PC-9 (cell line): ENCODE measurements at regions not wholly inside any gene's neighbourhood (a gene's known extent, or its start where the extent isn't known, plus 50 kb on each side); places are given as distances from the start of the nearest gene placed in this dataset.
"Not testable (repeated sequence)": the region's sequence is repeated elsewhere in the genome, so short reads cannot be mapped to it uniquely, and the experiment has no call there.

Experiments
- BruUV-seq: library from RNA; stranded (reverse); fragments of 400-500 nt; replicated peaks from 2 replicates; lab custom pipeline; 2021; lab: Mats Ljungman, UMichigan
- CTCF ChIA-PET: fragments of 300-600 bp; sonication (Branson Sonifier 250); formaldehyde crosslinking; loops from one replicate; lab custom pipeline; 2022; ENCODE audit warnings: antibody characterized with exemption; lab: Charles Lee
- POLR2A ChIA-PET: fragments of 300-600 bp; sonication (Branson Sonifier 250); formaldehyde crosslinking; loops from one replicate; lab custom pipeline; 2022; ENCODE audit warnings: antibody characterized with exemption; ENCODE audit not compliant: unreplicated experiment; lab: Charles Lee
- DNase-seq, 2 experiments: peaks; one replicate each; pipeline versions ENCODE4 v3.0.0 to v3.0.0-alpha.2; 2015 to 2022; ENCODE audit warnings: mixed read lengths in 1 of 2
- H2AFZ ChIP-seq: fragments of 200-600 bp; sonication (generic); 2 replicates; pipeline ENCODE4 v1.8.1; 2017; ENCODE audit warnings: antibody characterized with exemption
- H3F3A ChIP-seq: fragments of 200-600 bp; sonication (generic); 2 replicates; pipeline ENCODE4 v1.8.1; 2017; ENCODE audit warnings: antibody characterized with exemption, mild to moderate bottlenecking, low read depth; ENCODE audit not compliant: insufficient read depth
- H3K27ac ChIP-seq: fragments of 200-600 bp; sonication (generic); 2 replicates; pipeline ENCODE4 v1.6.1; 2016; ENCODE audit warnings: mixed run types
- H3K27me3 ChIP-seq: fragments of 200-600 bp; sonication (generic); 2 replicates; pipeline ENCODE4 v1.6.1; 2016; ENCODE audit warnings: low read depth, mixed run types; ENCODE audit not compliant: insufficient read depth
- H3K36me3 ChIP-seq: fragments of 200-600 bp; sonication (generic); 2 replicates; pipeline ENCODE4 v1.6.1; 2016; ENCODE audit warnings: low read depth, mixed run types
- H3K4me1 ChIP-seq: fragments of 200-600 bp; sonication (generic); replicated peaks from 2 replicates; pipeline ENCODE4 v1.6.1; 2016; ENCODE audit warnings: mixed run types; ENCODE audit not compliant: insufficient read depth
- H3K4me2 ChIP-seq: fragments of 200-600 bp; sonication (generic); 2 replicates; pipeline ENCODE4 v1.6.1; 2017; ENCODE audit warnings: mixed run types
- H3K4me3 ChIP-seq: fragments of 200-600 bp; sonication (generic); 2 replicates; pipeline ENCODE4 v1.6.1; 2016; ENCODE audit warnings: mixed run types
- H3K79me2 ChIP-seq: fragments of 200-600 bp; sonication (generic); 2 replicates; pipeline ENCODE4 v1.6.1; 2017; ENCODE audit warnings: low read depth, mixed run types
- H3K9me2 ChIP-seq: fragments of 200-600 bp; sonication (generic); 2 replicates; pipeline ENCODE4 v1.8.1; 2017; ENCODE audit warnings: mild to moderate bottlenecking; ENCODE audit not compliant: insufficient read depth
- H3K9me3 ChIP-seq: fragments of 200-600 bp; sonication (generic); 2 replicates; pipeline ENCODE4 v1.8.1; 2016; ENCODE audit warnings: low read depth; ENCODE audit not compliant: insufficient read depth
- H4K20me1 ChIP-seq: fragments of 200-600 bp; sonication (generic); 2 replicates; pipeline ENCODE4 v1.8.1; 2017; ENCODE audit not compliant: insufficient read depth
- EZH2 ChIP-seq: fragments of 200-600 bp; sonication (generic); IDR thresholded peaks from 2 replicates; pipeline ENCODE4 v1.8.0; 2017; ENCODE audit warnings: antibody characterized with exemption, low read depth
- intact Hi-C: fragments of 100-400 bp; cut with micrococcal nuclease; formaldehyde crosslinking; loops from one replicate; pipeline ENCODE4 v1.10.0; 2022; ENCODE audit not compliant: unreplicated experiment
- TF ChIP-seq, protein P1 (sequence below): fragments of 200-600 bp; sonication (generic); conservative IDR thresholded peaks from 2 replicates; pipeline ENCODE4 v1.6.1; 2017; ENCODE audit warnings: mixed run types, antibody characterized with exemption, mild to moderate bottlenecking, moderate library complexity

DNA sequence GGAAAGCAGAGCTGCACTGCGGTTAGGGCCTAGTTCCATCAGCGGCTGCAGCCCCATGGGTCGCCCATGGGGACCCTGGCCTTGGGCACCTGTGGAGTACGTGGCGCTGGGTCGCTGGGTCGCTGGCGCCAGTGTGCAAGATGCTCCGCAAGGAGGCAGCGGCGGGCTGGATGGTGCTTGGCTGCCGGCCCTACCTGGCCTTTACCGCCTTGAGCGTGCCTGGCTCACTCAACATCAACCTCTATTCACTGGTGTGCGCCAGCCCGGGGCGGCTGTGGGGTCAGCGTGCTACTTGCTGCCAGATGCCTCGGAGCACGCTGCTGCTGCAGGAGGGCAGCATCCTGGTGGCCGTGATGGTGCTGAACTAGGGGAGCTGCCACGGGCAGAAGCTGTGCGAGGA is 85.1 kb upstream of the RHOU start:
- Histone ChIP-seq H3F3A (no peaks in the 10 kb centered on the region), H3K27ac (no peak overlapping the region), H3K4me3 (no peak overlapping the region), H3K79me2 (no peaks in the 10 kb centered on the region), H4K20me1 (no peaks in the 10 kb centered on the region), H3K4me1 (no peaks in the 10 kb centered on the region), H3K36me3 (no peaks in the 10 kb centered on the region), H3K27me3 (peaks cover 9% of the 10 kb centered on the region), H3K9me2 (no peaks in the 10 kb centered on the region), H2AFZ (no peak overlapping the region), H3K9me3 (no peaks in the 10 kb centered on the region), H3K4me2 (no peak overlapping the region)
- TF ChIP-seq, protein P1, sequence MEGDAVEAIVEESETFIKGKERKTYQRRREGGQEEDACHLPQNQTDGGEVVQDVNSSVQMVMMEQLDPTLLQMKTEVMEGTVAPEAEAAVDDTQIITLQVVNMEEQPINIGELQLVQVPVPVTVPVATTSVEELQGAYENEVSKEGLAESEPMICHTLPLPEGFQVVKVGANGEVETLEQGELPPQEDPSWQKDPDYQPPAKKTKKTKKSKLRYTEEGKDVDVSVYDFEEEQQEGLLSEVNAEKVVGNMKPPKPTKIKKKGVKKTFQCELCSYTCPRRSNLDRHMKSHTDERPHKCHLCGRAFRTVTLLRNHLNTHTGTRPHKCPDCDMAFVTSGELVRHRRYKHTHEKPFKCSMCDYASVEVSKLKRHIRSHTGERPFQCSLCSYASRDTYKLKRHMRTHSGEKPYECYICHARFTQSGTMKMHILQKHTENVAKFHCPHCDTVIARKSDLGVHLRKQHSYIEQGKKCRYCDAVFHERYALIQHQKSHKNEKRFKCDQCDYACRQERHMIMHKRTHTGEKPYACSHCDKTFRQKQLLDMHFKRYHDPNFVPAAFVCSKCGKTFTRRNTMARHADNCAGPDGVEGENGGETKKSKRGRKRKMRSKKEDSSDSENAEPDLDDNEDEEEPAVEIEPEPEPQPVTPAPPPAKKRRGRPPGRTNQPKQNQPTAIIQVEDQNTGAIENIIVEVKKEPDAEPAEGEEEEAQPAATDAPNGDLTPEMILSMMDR = no peak
- no peak for TF ChIP-seq EZH2
- no TSS peak for BruUV-seq
- intact Hi-C loops = no loop called here
- POLR2A ChIA-PET = no interaction called here
- no peak for DNase-seq
- CTCF ChIA-PET = no interaction called here

DNA sequence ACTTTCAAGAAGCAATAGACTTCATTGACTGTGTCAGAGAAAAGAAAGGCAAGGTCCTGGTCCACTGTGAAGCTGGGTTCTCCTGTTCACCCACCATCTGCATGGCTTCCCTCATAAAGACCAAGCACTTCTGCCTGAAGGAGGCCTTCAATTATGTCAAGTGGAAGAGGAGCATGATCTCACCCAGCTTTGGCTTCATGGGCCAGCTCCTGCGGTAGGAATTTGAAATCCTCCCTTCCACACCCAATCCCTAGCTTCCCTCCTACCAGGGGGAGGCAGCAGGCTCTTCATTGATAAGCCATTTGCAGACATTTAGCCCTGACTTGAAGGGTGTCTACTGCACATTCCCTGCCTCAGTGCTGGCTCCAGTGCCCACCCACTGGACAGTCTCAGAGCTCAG is 84.3 kb upstream of the RHOU start:
- POLR2A ChIA-PET = no interaction called here
- BruUV-seq = no TSS peak
- no peaks in the 10 kb centered on the region for H3K36me3 ChIP-seq
- no peak overlapping the region for H3K4me3 ChIP-seq
- H3F3A ChIP-seq = no peaks in the 10 kb centered on the region
- intact Hi-C loops = no loop called here
- H3K4me1 ChIP-seq = no peaks in the 10 kb centered on the region
- CTCF ChIA-PET = interaction anchor here (0.6 kb wide), 1 partner anchor 651 kb away, joined by 10 read pairs; no protein-coding TSS in a partner anchor
- H3K27me3 ChIP-seq = peaks cover 9% of the 10 kb centered on the region
- TF ChIP-seq, protein P1 = no peak
- no peak for TF ChIP-seq EZH2
- H3K9me2 ChIP-seq = no peaks in the 10 kb centered on the region
- H3K4me2 ChIP-seq = no peak overlapping the region
- no peaks in the 10 kb centered on the region for H4K20me1 ChIP-seq
- H3K79me2 ChIP-seq = no peaks in the 10 kb centered on the region
- no peak overlapping the region for H2AFZ ChIP-seq
- no peak for DNase-seq
- H3K27ac ChIP-seq = no peak overlapping the region
- no peaks in the 10 kb centered on the region for H3K9me3 ChIP-seq

DNA sequence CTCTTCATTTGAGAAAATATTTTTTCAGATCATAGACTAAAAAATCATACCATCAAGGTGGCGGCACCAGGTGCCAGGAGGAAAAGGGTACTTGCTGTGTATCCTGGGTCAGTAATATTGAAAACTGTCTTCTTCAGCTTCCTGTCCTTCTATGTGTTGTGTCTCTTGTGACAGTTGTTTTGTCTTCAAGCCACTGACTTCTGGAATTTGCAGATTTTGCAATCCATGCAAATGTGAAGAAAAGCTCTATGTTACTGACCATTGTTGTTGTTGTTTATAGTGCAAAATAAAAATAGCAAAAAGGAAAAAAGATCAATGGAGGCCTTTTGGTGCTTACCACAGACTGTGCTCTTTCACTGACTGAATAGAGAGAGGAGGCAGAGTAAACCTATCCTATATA is 83.2 kb upstream of the RHOU start:
- no peaks in the 10 kb centered on the region for H3K9me3 ChIP-seq
- H3K27ac ChIP-seq = no peak overlapping the region
- DNase-seq = no peak
- H3K4me3 ChIP-seq = no peak overlapping the region
- CTCF ChIA-PET = no interaction called here
- H3K4me1 ChIP-seq = no peaks in the 10 kb centered on the region
- no peaks in the 10 kb centered on the region for H3K79me2 ChIP-seq
- H3K36me3 ChIP-seq = no peaks in the 10 kb centered on the region
- no peak overlapping the region for H3K4me2 ChIP-seq
- POLR2A ChIA-PET = no interaction called here
- no peaks in the 10 kb centered on the region for H3K9me2 ChIP-seq
- H3K27me3 ChIP-seq = peaks cover 9% of the 10 kb centered on the region
- TF ChIP-seq EZH2 = no peak
- TF ChIP-seq, protein P1 = no peak
- H3F3A ChIP-seq = no peaks in the 10 kb centered on the region
- BruUV-seq = no TSS peak
- H2AFZ ChIP-seq = no peak overlapping the region
- intact Hi-C loops = no loop called here
- no peaks in the 10 kb centered on the region for H4K20me1 ChIP-seq

DNA sequence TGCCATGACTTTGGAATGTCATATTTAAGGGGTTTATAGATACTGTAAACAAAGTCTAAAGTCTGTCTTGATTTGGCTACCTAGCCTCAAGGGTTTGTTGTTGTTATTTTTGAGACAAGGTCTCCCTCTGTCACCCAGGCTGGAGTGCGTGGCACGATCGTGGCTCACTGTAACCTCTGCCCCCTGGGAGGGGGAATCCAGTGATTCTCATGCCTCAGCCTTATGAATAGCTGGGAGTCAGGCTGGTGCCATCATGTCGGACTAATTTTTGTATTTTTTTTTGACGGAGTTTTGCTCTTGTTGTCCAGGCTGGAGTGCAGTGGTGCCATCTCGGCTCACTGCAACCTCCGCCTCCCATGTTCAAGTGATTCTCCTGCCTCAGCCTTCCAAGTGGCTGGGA is 82.2 kb upstream of the RHOU start:
- BruUV-seq, H3K36me3 ChIP-seq, H3K9me2 ChIP-seq, POLR2A ChIA-PET, H3K4me2 ChIP-seq, H3K27me3 ChIP-seq, H3F3A ChIP-seq, CTCF ChIA-PET, H3K27ac ChIP-seq, H3K4me3 ChIP-seq, H3K79me2 ChIP-seq, H3K9me3 ChIP-seq, intact Hi-C loops, DNase-seq, H4K20me1 ChIP-seq, H2AFZ ChIP-seq, H3K4me1 ChIP-seq: not testable (repeated sequence)
